ENCODE measurements at regions not wholly inside any gene's neighbourhood (a gene's known extent, or its start where the extent isn't known, plus 50 kb on each side); places are given as distances from the start of the nearest gene placed in this dataset.
"Not testable (repeated sequence)": the region's sequence is repeated elsewhere in the genome, so short reads cannot be mapped to it uniquely, and the experiment has no call there.

DNA sequence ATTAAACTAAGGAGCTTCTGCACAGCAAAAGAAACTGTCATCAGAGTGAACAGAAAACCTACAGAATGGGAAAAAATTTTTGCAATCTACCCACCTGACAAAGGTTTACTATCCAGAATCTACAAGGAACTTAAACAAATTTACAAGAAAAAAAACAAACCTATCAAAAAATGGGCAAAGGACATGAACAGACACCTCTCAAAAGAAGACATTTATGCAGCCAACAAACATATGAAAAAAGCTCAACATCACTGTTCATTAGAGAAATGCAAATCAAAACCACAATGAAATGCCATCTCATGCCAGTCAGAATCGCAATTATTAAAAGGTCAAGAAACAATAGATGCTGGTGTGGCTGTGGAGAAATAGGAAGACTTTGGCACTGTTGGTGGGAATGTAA, 218.5 kb upstream of the SMIM30 start:
- not testable (repeated sequence) for TF ChIP-seq EZH2phosphoT487 (IDR thresholded peaks at IDR 0.05; ENCODE audit: low read length); EZH2 (optimal IDR thresholded peaks at IDR 0.05; ENCODE audit: low read depth, low read length)
- TF ChIP-seq, protein P1, sequence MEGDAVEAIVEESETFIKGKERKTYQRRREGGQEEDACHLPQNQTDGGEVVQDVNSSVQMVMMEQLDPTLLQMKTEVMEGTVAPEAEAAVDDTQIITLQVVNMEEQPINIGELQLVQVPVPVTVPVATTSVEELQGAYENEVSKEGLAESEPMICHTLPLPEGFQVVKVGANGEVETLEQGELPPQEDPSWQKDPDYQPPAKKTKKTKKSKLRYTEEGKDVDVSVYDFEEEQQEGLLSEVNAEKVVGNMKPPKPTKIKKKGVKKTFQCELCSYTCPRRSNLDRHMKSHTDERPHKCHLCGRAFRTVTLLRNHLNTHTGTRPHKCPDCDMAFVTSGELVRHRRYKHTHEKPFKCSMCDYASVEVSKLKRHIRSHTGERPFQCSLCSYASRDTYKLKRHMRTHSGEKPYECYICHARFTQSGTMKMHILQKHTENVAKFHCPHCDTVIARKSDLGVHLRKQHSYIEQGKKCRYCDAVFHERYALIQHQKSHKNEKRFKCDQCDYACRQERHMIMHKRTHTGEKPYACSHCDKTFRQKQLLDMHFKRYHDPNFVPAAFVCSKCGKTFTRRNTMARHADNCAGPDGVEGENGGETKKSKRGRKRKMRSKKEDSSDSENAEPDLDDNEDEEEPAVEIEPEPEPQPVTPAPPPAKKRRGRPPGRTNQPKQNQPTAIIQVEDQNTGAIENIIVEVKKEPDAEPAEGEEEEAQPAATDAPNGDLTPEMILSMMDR (IDR thresholded peaks at IDR 0.05; ENCODE audit: low read length): not testable (repeated sequence)
